ENCODE measurements at regions not wholly inside any gene's neighbourhood (a gene's known extent, or its start where the extent isn't known, plus 50 kb on each side); places are given as distances from the start of the nearest gene placed in this dataset.

GRCh38 chr5:5702934-5703333, 280.5 kb downstream of the ICE1 start:
- TF ChIP-seq ZNF121 (CRISPR knock-in tag; IDR thresholded peaks at IDR 0.05): no peak
- no peak for TF ChIP-seq E2F1 (CRISPR knock-in tag; IDR thresholded peaks at IDR 0.05)
- no peak for TF ChIP-seq MXD4 (CRISPR knock-in tag; IDR thresholded peaks at IDR 0.05; ENCODE audit: borderline replicate concordance)
- TF ChIP-seq FOXP4 (CRISPR knock-in tag; IDR thresholded peaks at IDR 0.05): no peak
- no peak for TF ChIP-seq TEAD4 (CRISPR knock-in tag; IDR thresholded peaks at IDR 0.05)
- no peak for TF ChIP-seq JAZF1 (CRISPR knock-in tag; IDR thresholded peaks at IDR 0.05)
- TF ChIP-seq ZNF263 (CRISPR knock-in tag; IDR thresholded peaks at IDR 0.05; ENCODE audit: low read depth): no peak
- TF ChIP-seq, protein P1, sequence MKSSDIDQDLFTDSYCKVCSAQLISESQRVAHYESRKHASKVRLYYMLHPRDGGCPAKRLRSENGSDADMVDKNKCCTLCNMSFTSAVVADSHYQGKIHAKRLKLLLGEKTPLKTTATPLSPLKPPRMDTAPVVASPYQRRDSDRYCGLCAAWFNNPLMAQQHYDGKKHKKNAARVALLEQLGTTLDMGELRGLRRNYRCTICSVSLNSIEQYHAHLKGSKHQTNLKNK (CRISPR knock-in tag; IDR thresholded peaks at IDR 0.05): no peak
- no peak for TF ChIP-seq CREM (CRISPR knock-in tag; IDR thresholded peaks at IDR 0.05)
- Mint-ChIP-seq H3K27me3 (ENCODE audit: low read depth) (no peaks in the 10 kb centered on the region), H3K27ac (no peak overlapping the region), H3K36me3 (peaks cover 9% of the 10 kb centered on the region), H3K9me3 (peaks cover 16% of the 10 kb centered on the region), H3K4me1 (peaks cover 15% of the 10 kb centered on the region), H3K4me3 (no peak overlapping the region)
- ATAC-seq: no peak
- no peak for DNase-seq (ENCODE audit: low spot score)
- ChIA-PET POLR2A (no interaction called here), CTCF (no interaction called here)

DNA sequence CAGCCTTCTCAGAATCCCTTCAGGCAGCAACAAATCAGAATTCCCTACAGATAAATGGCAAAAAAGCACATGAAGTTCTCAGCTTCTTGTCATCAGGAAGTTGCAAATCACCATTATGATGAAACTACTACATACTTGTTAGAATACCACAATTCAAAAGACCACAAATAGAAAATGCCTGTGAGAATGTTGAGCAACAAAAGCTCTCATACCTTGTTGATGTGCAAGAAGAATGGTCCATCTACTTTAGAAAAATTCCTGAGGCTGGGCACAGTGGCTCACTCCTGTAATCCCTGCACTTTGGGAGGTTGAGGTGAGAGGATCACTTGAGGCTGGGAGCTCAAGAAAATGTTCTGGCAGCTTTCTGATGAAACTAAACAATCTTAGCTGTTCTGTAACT, 278.1 kb downstream of the ICE1 start:
- TF ChIP-seq, protein P2, sequence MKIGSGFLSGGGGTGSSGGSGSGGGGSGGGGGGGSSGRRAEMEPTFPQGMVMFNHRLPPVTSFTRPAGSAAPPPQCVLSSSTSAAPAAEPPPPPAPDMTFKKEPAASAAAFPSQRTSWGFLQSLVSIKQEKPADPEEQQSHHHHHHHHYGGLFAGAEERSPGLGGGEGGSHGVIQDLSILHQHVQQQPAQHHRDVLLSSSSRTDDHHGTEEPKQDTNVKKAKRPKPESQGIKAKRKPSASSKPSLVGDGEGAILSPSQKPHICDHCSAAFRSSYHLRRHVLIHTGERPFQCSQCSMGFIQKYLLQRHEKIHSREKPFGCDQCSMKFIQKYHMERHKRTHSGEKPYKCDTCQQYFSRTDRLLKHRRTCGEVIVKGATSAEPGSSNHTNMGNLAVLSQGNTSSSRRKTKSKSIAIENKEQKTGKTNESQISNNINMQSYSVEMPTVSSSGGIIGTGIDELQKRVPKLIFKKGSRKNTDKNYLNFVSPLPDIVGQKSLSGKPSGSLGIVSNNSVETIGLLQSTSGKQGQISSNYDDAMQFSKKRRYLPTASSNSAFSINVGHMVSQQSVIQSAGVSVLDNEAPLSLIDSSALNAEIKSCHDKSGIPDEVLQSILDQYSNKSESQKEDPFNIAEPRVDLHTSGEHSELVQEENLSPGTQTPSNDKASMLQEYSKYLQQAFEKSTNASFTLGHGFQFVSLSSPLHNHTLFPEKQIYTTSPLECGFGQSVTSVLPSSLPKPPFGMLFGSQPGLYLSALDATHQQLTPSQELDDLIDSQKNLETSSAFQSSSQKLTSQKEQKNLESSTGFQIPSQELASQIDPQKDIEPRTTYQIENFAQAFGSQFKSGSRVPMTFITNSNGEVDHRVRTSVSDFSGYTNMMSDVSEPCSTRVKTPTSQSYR (CRISPR knock-in tag; IDR thresholded peaks at IDR 0.05): no peak
- TF ChIP-seq ZNF121 (CRISPR knock-in tag; IDR thresholded peaks at IDR 0.05) (no peak), RELA (CRISPR knock-in tag; IDR thresholded peaks at IDR 0.05; ENCODE audit: borderline replicate concordance) (no peak), SOX15 (CRISPR knock-in tag; IDR thresholded peaks at IDR 0.05) (no peak), RORB (CRISPR knock-in tag; IDR thresholded peaks at IDR 0.05) (no peak), TEAD4 (CRISPR knock-in tag; IDR thresholded peaks at IDR 0.05) (no peak), ZNF396 (CRISPR knock-in tag; IDR thresholded peaks at IDR 0.05; ENCODE audit: borderline replicate concordance) (no peak), SMAD4 (CRISPR knock-in tag; IDR thresholded peaks at IDR 0.05) (no peak), NFYB (CRISPR knock-in tag; conservative IDR thresholded peaks at IDR 0.05; ENCODE audit: low read depth) (no peak)
- TF ChIP-seq, protein P3, sequence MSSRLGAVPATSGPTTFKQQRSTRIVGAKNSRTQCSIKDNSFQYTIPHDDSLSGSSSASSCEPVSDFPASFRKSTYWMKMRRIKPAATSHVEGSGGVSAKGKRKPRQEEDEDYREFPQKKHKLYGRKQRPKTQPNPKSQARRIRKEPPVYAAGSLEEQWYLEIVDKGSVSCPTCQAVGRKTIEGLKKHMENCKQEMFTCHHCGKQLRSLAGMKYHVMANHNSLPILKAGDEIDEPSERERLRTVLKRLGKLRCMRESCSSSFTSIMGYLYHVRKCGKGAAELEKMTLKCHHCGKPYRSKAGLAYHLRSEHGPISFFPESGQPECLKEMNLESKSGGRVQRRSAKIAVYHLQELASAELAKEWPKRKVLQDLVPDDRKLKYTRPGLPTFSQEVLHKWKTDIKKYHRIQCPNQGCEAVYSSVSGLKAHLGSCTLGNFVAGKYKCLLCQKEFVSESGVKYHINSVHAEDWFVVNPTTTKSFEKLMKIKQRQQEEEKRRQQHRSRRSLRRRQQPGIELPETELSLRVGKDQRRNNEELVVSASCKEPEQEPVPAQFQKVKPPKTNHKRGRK (CRISPR knock-in tag; IDR thresholded peaks at IDR 0.05; ENCODE audit: borderline replicate concordance): no peak
- no peak overlapping the region for H3K4me3 Mint-ChIP-seq
- H3K27ac Mint-ChIP-seq: no peak overlapping the region
- DNase-seq (ENCODE audit: low spot score) (no peak), ATAC-seq (no peak)
- H3K27me3 Mint-ChIP-seq (ENCODE audit: low read depth): no peaks in the 10 kb centered on the region
- POLR2A ChIA-PET: no interaction called here
- peaks cover 29% of the 10 kb centered on the region for H3K9me3 Mint-ChIP-seq
- CTCF ChIA-PET: no interaction called here
- H3K4me1 Mint-ChIP-seq: peaks cover 17% of the 10 kb centered on the region
- peaks cover 32% of the 10 kb centered on the region for H3K36me3 Mint-ChIP-seq
